ENCODE measurements at regions not wholly inside any gene's neighbourhood (a gene's known extent, or its start where the extent isn't known, plus 50 kb on each side); places are given as distances from the start of the nearest gene placed in this dataset.

- TF ChIP-seq CTCF (IDR thresholded peaks at IDR 0.05) (no peak), POLR2A (IDR thresholded peaks at IDR 0.05) (no peak), EP300 (IDR thresholded peaks at IDR 0.05) (no peak)
Observed at GRCh38 chr7:68256295-68256694, 1259.7 kb downstream of the TYW1 start.

Measured in gastroesophageal sphincter (tissue), 3 donors.